PC-3 (cell line): ENCODE measurements at regions not wholly inside any gene's neighbourhood (a gene's known extent, or its start where the extent isn't known, plus 50 kb on each side); places are given as distances from the start of the nearest gene placed in this dataset.

Experiments
- ATAC-seq: fragments of 200-7000 bp; cut with Tn5 transposase; 2 replicates; pipeline ENCODE4 v1.9.1; 2020; ENCODE audit warnings: mild to moderate bottlenecking, moderate library complexity
- BruUV-seq: library from RNA; stranded (reverse); fragments of 400-500 nt; replicated peaks from 2 replicates; lab custom pipeline; 2021; lab: Mats Ljungman, UMichigan
- CTCF ChIA-PET: fragments of 300-600 bp; sonication (Branson Sonifier 250); formaldehyde crosslinking; loops from one replicate; lab custom pipeline; 2022; ENCODE audit warnings: antibody characterized with exemption; lab: Charles Lee
- POLR2A ChIA-PET: fragments of 300-600 bp; sonication (Branson Sonifier 250); formaldehyde crosslinking; loops from one replicate; lab custom pipeline; 2022; ENCODE audit warnings: antibody characterized with exemption; ENCODE audit not compliant: unreplicated experiment; lab: Charles Lee
- DNase-seq: peaks from one replicate; pipeline ENCODE4 v3.0.0-alpha.2; 2015
- H2AFZ ChIP-seq: fragments of 300-600 bp; sonication (generic); 2 replicates; pipeline ENCODE4 v1.6.0; 2016; ENCODE audit warnings: antibody characterized with exemption, low read length
- H3F3A ChIP-seq: fragments of 300-600 bp; sonication (generic); one replicate; pipeline ENCODE4 v1.6.0; 2017; ENCODE audit warnings: antibody characterized with exemption, low read length, control low read depth, mild to moderate bottlenecking; ENCODE audit not compliant: unreplicated experiment
- H3K27ac ChIP-seq: fragments of 300-600 bp; sonication (generic); 2 replicates; pipeline ENCODE4 v1.5.1; 2016; ENCODE audit warnings: mild to moderate bottlenecking, low read length
- H3K27me3 ChIP-seq: fragments of 300-600 bp; sonication (generic); 2 replicates; pipeline ENCODE4 v1.6.1; 2016; ENCODE audit warnings: low read length, mixed read lengths
- H3K36me3 ChIP-seq: fragments of 300-600 bp; sonication (generic); 2 replicates; pipeline ENCODE4 v1.6.1; 2016; ENCODE audit warnings: low read depth, mixed run types, low read length, mixed read lengths
- H3K4me1 ChIP-seq: fragments of 300-600 bp; sonication (generic); 2 replicates; pipeline ENCODE4 v1.5.1; 2016; ENCODE audit warnings: low read length; ENCODE audit not compliant: insufficient read depth
- H3K4me2 ChIP-seq: fragments of 300-600 bp; sonication (generic); 2 replicates; pipeline ENCODE4 v1.6.0; 2016; ENCODE audit warnings: low read length
- H3K4me3 ChIP-seq: fragments of 300-600 bp; sonication (generic); 2 replicates; pipeline ENCODE4 v1.5.1; 2016; ENCODE audit warnings: mild to moderate bottlenecking, low read length, mixed read lengths
- H3K79me2 ChIP-seq: fragments of 300-600 bp; sonication (generic); 2 replicates; pipeline ENCODE4 v1.6.1; 2017; ENCODE audit warnings: low read length, mixed read lengths
- H3K9ac ChIP-seq: fragments of 300-600 bp; sonication (generic); 2 replicates; pipeline ENCODE4 v1.6.0; 2016; ENCODE audit warnings: mild to moderate bottlenecking, low read length
- H3K9me2 ChIP-seq: fragments of 300-600 bp; sonication (generic); replicated peaks from 2 replicates; pipeline ENCODE4 v1.6.1; 2016; ENCODE audit warnings: mixed run types, low read length, mixed read lengths
- H3K9me3 ChIP-seq: fragments of 300-600 bp; sonication (generic); 2 replicates; pipeline ENCODE4 v1.6.1; 2016; ENCODE audit warnings: low read length, mixed read lengths
- H4K20me1 ChIP-seq: fragments of 300-600 bp; sonication (generic); 2 replicates; pipeline ENCODE4 v1.6.1; 2016; ENCODE audit warnings: low read length, mixed read lengths
- EZH2 ChIP-seq: fragments of 300-600 bp; sonication (generic); IDR thresholded peaks from one replicate; pipeline ENCODE4 v1.6.1; 2017; ENCODE audit warnings: antibody characterized with exemption, mild to moderate bottlenecking, low read length; ENCODE audit not compliant: unreplicated experiment
- EZH2phosphoT487 ChIP-seq: fragments of 300-600 bp; sonication (generic); IDR thresholded peaks from 2 replicates; pipeline ENCODE4 v1.6.1; 2018; ENCODE audit warnings: mild to moderate bottlenecking, antibody characterized with exemption, low read length, borderline replicate concordance
- intact Hi-C: fragments of 100-400 bp; cut with micrococcal nuclease; formaldehyde crosslinking; loops from 2 replicates; pipeline ENCODE4 v1.9.0; 2023
- TF ChIP-seq, protein P1 (sequence below): fragments of 300-600 bp; sonication (generic); conservative IDR thresholded peaks from 2 replicates; pipeline ENCODE4 v1.5.1; 2017; ENCODE audit warnings: antibody characterized with exemption, low read depth, mild to moderate bottlenecking, low read length

DNA sequence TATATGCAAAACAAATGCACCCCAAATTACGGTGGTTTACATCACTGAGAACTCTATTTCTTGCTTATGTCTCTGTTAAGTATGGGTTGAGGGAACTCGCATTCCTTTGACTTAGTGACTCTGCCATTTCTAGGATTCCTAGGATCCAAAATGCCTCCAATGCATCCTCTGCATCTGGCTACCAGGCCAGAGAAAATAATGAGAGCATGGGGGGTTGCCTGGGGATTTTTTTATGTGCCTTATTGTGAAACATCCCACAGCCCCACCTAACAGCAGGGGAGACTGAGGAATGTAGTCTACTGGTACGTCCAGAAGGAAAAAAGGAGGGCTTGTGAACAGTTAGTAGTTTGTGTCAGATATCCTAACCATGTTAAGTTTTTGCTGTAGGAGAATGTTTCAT, 466.0 kb upstream of the ARRDC3 start:
- no peak for ATAC-seq
- H3K36me3 ChIP-seq = no peaks in the 10 kb centered on the region
- ChIA-PET POLR2A (no interaction called here), CTCF (no interaction called here)
- no peaks in the 10 kb centered on the region for H4K20me1 ChIP-seq
- intact Hi-C loops = loop anchor here (5.0 kb wide), 1 partner anchor 62 kb away; no protein-coding TSS in a partner anchor
- no TSS peak for BruUV-seq
- peak overlapping the region; percentile 39 for H3K27ac ChIP-seq
- no peak for DNase-seq
- H3K4me2 ChIP-seq = peak overlapping the region; percentile 25; the same call in 1 of the 2 replicates
- no peak overlapping the region for H3K4me3 ChIP-seq
- H3K9ac ChIP-seq = no peak overlapping the region; the same call in 1 of the 2 replicates
- H3F3A ChIP-seq = no peaks in the 10 kb centered on the region
- no peaks in the 10 kb centered on the region for H3K79me2 ChIP-seq
- H3K9me2 ChIP-seq = no peaks in the 10 kb centered on the region
- no peak overlapping the region for H2AFZ ChIP-seq
- peaks cover 26% of the 10 kb centered on the region for H3K4me1 ChIP-seq
- TF ChIP-seq EZH2 (no peak), EZH2phosphoT487 (no peak)
- TF ChIP-seq, protein P1, sequence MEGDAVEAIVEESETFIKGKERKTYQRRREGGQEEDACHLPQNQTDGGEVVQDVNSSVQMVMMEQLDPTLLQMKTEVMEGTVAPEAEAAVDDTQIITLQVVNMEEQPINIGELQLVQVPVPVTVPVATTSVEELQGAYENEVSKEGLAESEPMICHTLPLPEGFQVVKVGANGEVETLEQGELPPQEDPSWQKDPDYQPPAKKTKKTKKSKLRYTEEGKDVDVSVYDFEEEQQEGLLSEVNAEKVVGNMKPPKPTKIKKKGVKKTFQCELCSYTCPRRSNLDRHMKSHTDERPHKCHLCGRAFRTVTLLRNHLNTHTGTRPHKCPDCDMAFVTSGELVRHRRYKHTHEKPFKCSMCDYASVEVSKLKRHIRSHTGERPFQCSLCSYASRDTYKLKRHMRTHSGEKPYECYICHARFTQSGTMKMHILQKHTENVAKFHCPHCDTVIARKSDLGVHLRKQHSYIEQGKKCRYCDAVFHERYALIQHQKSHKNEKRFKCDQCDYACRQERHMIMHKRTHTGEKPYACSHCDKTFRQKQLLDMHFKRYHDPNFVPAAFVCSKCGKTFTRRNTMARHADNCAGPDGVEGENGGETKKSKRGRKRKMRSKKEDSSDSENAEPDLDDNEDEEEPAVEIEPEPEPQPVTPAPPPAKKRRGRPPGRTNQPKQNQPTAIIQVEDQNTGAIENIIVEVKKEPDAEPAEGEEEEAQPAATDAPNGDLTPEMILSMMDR = no peak
- H3K9me3 ChIP-seq = no peaks in the 10 kb centered on the region
- no peaks in the 10 kb centered on the region for H3K27me3 ChIP-seq

DNA sequence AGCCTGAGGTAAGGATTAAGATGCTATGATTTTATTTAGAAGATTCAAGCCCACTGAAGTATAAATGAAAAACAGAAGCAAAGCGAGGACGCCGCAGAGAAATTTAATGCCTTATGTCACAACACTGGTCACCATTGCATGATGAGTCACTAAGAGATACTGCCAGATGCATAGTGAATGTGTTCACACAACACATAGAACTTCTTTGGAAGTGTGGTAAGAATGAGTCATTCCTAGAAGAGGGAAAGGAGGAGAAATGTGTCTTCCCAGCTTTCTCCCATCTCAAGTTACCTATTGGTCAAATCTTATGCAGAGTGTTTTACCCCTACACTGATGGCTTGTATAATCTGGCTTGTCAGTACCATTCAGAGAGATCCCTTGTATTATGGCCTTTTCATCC, 465.3 kb upstream of the ARRDC3 start:
- ChIA-PET POLR2A (no interaction called here), CTCF (no interaction called here)
- H3F3A ChIP-seq = no peaks in the 10 kb centered on the region
- H3K4me1 ChIP-seq = peaks cover 26% of the 10 kb centered on the region
- peak; percentile 96 for DNase-seq
- BruUV-seq = no TSS peak
- H4K20me1 ChIP-seq = no peaks in the 10 kb centered on the region
- H3K36me3 ChIP-seq = no peaks in the 10 kb centered on the region
- intact Hi-C loops = loop anchor here (5.0 kb wide), 1 partner anchor 61 kb away; no protein-coding TSS in a partner anchor
- H2AFZ ChIP-seq = no peak overlapping the region
- no peak for TF ChIP-seq EZH2
- TF ChIP-seq, protein P1 = no peak
- no peak for TF ChIP-seq EZH2phosphoT487
- H3K4me3 ChIP-seq = no peak overlapping the region
- no peaks in the 10 kb centered on the region for H3K9me3 ChIP-seq
- H3K9ac ChIP-seq = no peak overlapping the region; the same call in 1 of the 2 replicates
- H3K27me3 ChIP-seq = no peaks in the 10 kb centered on the region
- no peaks in the 10 kb centered on the region for H3K79me2 ChIP-seq
- peak; percentile 97 for ATAC-seq
- peak overlapping the region; percentile 43 for H3K4me2 ChIP-seq
- H3K9me2 ChIP-seq = no peaks in the 10 kb centered on the region
- peak overlapping the region; percentile 39 for H3K27ac ChIP-seq

DNA sequence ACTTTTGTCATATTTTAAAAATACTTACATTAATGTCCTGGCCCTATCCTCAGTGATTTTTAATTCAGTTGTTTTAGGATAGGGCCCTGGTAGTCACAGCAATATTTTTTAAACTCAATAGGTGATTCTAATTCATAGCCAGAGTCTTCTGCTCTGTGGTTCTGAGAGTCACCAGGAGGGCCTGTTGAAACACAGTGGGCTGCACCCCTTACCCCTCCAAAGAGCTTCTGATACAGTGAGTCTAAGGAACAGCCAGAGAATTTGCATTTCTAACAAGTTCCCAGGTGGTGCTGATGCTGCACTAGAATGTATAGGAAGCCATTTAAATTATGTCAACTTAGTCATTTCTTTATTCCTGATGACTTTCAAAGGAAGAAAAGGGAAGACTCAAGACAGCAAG, 458.3 kb upstream of the ARRDC3 start:
- Histone ChIP-seq H3K79me2 (no peaks in the 10 kb centered on the region), H3K27me3 (0 out of 2 replicates have a peak, but pooled peaks cover 3% of the 10 kb centered on the region), H3K4me1 (no peaks in the 10 kb centered on the region), H3K4me2 (no peak overlapping the region), H2AFZ (no peak overlapping the region), H4K20me1 (no peaks in the 10 kb centered on the region), H3K36me3 (no peaks in the 10 kb centered on the region), H3K27ac (no peak overlapping the region), H3K9me3 (no peaks in the 10 kb centered on the region), H3K4me3 (no peak overlapping the region), H3F3A (no peaks in the 10 kb centered on the region), H3K9me2 (no peaks in the 10 kb centered on the region), H3K9ac (no peak overlapping the region)
- POLR2A ChIA-PET = no interaction called here
- intact Hi-C loops = no loop called here
- DNase-seq = no peak
- no peak for TF ChIP-seq EZH2
- TF ChIP-seq, protein P1 = no peak
- TF ChIP-seq EZH2phosphoT487 = no peak
- no TSS peak for BruUV-seq
- CTCF ChIA-PET = no interaction called here
- no peak for ATAC-seq
